ENCODE measurements at regions not wholly inside any gene's neighbourhood (a gene's known extent, or its start where the extent isn't known, plus 50 kb on each side); places are given as distances from the start of the nearest gene placed in this dataset.

- TF ChIP-seq EZH2 (IDR thresholded peaks at IDR 0.05; ENCODE audit: insufficient read depth, poor library complexity, severe bottlenecking) (no peak), EZH2phosphoT487 (IDR thresholded peaks at IDR 0.05; ENCODE audit: insufficient read depth, low read depth) (no peak)
Measured at GRCh38 chr3:40951636-40952035, 247.7 kb upstream of the CTNNB1 start.
